ENCODE measurements at regions not wholly inside any gene's neighbourhood (a gene's known extent, or its start where the extent isn't known, plus 50 kb on each side); places are given as distances from the start of the nearest gene placed in this dataset.
"Not testable (repeated sequence)": the region's sequence is repeated elsewhere in the genome, so short reads cannot be mapped to it uniquely, and the experiment has no call there.

- DNase-seq (ENCODE audit: low read depth in 2 of 2): no peak
These were observed 65.3 kb upstream of the PTGDR start for GRCh38 chr14:52202151-52202550.

- no peak for DNase-seq (ENCODE audit: low read depth in 2 of 2)
These were observed 77.1 kb upstream of the PTGDR start for GRCh38 chr14:52190337-52190931.

DNA sequence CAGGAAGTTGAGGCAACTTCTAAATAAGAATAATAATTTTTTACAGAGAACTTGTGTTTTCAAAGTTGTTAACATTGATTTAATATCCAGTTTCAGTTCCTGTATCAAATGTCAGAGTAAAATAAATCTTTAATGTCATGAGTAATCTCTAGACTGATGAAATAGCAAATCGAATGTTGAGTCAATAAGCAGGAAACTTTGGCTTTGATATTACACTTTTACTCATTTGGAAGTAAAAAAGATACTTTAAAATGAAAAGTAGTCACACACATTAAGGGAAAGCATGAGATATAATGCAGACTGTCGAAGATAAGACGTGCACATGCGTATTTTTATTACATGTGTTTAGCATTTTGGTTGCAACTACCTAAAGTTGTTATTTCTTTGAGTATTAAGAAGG, 78.2 kb upstream of the PTGDR start:
- DNase-seq (ENCODE audit: low read depth in 2 of 2): no peak

DNA sequence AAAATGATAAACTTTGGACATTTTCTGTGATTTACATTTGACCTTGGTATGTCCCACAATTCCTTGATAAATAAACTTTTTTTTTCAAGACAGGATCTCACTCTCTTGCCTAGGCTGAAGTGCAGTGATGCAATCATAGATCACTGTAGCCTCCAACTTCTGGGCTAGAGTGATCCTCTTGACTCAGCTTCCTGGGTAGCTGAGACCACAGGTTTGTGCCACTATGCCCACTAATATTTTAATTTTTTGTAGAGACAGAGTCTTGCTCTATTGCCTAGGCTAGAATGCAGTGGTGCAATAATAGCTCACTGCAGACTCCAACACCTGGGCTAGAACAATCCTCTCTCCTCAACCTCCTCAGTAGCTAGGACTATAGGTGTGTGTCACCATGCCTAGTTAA, 79.1 kb upstream of the PTGDR start:
- no peak for DNase-seq (ENCODE audit: low read depth in 2 of 2)

DNA sequence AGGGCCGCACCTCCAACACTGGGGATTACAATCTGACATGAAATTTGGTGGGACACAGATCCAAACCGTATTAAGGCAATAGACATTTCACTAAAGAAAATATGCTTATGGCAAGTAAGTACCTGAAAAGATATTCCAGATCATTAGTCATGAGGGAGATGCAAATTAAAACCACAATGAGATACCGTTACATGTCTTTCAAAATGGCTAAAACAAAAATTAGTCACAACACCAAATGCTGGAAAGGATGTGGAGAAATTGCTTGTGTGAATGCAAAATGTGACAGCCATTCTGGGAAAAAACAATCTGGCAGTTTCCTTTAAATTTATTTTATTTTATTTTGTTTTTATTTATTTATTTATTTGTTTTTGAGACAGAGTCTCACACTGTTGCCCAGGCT, 82.3 kb upstream of the PTGDR start:
- no peak for DNase-seq (ENCODE audit: low read depth in 2 of 2)

GRCh38 chr14:52182853-52183252, 84.6 kb upstream of the PTGDR start:
- DNase-seq (ENCODE audit: low read depth in 2 of 2): no peak

DNA sequence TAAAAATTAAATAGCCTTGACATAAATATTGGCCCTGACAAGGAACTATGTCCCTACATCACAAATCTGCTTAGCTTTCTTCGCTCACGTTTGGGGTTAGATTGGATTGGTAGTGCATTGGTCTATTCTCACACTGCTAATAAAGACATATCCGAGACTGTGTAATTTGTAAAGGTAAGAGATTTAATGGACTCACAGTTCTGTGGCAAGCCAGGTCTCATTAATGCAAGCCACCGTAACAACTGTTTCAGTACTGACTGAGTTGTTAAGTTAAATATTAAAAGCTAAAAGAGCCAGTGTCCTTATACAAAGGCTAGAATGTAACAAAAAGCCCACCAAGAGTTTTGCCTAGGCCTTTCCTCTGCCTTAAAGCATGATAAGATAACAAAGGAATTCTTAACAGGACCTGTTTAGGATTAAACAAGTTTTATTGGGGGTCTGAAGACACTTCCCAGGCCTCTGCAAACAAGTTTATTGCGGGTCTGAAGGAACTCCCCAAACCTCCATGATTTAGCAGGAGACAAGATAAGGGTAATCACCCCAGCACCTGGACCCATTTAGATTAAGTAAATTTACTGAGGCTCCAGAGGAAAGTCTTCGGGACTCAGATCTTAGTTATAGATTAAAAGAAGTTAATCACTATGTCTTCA, 88.2 kb upstream of the PTGDR start:
- no peak for DNase-seq (ENCODE audit: low read depth in 2 of 2)

DNA sequence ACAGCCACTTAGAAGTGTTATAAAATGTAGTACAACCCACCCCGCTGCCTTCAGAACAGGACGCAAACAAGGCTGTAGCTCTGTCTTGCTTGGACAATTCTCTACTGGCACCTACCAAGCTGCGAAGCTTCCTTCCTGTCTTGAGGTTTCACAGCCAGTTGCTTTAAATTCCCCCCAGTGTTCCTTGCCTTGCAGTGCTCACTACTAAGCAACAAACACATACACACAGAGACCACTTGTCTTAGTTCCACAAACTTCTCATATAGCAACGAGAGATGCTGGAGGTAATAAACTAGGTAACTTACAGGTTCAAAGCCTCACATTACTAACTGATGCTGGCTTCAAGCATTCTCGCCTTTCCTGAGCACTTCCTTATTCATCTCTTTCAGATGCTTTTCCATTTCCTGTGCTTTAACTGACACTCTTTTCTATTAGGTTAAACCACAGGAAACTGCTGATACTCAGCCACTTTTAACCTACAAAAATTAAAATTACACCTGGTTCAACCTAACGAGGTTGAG, 91.5 kb upstream of the PTGDR start:
- no peak for DNase-seq (ENCODE audit: low read depth in 2 of 2)

- not testable (repeated sequence) for DNase-seq (ENCODE audit: low read depth in 2 of 2)
These were observed 95.6 kb upstream of the PTGDR start for GRCh38 chr14:52171932-52172331.

GRCh38 chr14:52166822-52167221, 98.0 kb upstream of the NID2 start:
- DNase-seq (ENCODE audit: low read depth in 2 of 2): no peak

DNA sequence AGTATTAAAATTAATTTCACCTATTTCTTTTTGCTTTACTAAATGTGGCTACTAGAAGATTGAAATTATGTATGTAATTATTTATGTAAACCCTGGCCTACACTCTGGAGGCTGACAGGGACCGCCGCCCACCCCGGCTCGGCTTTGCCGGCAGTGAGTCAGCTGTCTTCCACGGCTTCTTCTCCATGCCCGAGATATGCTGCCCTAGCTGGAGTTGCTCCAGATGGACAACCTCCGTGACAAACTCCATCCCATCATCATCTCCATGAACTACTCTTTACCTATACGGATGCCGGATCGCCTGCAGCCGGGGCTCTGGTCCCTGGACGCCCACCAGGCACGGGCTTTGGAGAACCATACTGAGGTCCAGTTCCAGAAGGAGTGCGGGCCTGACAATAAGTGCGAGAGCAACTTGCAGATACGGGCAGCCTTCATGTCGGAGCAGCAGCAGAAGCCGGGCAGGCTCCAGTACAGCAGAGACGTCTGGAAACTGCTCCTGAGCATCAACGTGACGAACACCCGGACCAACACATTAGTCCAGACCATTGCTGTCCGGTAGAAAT, 86.9 kb upstream of the NID2 start:
- DNase-seq (ENCODE audit: low read depth in 2 of 2): no peak

DNA sequence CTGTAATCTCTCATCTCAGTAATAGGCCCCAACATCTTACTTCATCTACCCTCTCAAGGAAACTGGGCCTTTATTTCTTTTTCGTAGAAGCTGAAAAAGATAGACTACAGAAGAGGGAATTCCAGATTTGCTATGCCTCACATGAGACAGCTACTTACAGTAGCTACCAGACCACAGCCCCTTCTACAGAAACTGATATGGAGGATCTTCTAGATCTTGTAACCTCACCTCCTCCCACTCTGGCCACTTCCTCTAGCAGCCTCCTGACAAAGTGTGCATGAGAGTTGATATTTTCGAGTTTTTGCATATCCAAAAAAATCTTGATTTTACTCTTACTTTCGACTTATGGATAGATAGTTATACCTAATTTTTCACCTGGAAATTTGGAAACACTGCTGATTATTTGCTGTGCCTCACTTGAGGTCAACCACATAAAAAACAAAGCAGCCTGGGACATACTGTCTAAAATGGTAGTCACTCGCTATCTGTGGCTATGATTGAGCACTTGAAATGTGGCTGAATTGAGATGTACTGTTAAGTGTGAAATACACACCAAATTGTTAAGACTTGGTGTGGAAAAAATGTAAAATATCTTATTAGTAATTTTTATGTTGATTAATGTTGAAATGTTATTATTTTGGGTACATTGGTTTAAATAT, 86.3 kb upstream of the NID2 start:
- DNase-seq (ENCODE audit: low read depth in 2 of 2): no peak

- DNase-seq (ENCODE audit: low read depth in 2 of 2): no peak
These were observed 85.1 kb upstream of the NID2 start for GRCh38 chr14:52153939-52154338.

DNA sequence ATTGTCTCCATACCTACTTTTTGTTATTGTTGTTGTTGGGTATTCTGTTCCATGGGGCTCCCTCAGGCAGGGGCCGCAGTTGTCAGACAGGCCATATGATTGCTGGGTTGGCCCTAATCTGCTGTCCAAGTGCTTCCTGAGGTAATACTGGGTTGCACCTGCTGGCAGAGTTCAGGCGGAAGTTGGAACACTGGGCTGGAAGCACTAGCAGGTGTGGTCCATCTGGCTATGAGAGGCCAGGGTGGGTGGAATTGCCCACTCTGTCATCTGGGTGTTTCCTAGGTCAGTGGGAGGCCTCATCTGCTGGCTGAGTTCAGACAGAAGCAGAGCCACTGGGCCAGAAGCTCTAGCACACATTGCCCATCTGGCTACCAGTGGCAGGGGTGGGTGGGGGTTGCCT, 81.3 kb upstream of the NID2 start:
- no peak for DNase-seq (ENCODE audit: low read depth in 2 of 2)

GRCh38 chr14:52148371-52148770, 79.5 kb upstream of the NID2 start:
- no peak for DNase-seq (ENCODE audit: low read depth in 2 of 2)

- DNase-seq (ENCODE audit: low read depth in 2 of 2): no peak
These were observed 77.6 kb upstream of the NID2 start for GRCh38 chr14:52146504-52146903.

DNA sequence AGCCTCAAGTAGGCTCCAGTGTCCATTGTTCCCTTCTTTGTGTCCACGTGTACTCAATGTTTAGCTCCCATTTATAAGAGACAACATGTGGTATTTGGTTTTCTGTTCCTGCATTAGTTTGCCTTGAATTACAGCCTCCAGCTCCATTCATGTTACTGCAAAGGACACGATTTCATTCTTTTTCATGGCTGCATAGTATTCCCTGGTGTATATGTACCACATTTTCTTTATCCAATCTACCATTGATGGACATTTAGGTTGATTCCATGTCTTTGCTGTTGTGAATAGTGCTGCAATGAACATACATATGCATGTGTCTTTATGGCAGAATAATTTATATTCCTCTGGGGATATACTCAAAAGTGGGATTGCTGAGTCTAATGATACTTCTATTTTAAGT, 75.2 kb upstream of the NID2 start:
- DNase-seq (ENCODE audit: low read depth in 2 of 2): not testable (repeated sequence)

DNA sequence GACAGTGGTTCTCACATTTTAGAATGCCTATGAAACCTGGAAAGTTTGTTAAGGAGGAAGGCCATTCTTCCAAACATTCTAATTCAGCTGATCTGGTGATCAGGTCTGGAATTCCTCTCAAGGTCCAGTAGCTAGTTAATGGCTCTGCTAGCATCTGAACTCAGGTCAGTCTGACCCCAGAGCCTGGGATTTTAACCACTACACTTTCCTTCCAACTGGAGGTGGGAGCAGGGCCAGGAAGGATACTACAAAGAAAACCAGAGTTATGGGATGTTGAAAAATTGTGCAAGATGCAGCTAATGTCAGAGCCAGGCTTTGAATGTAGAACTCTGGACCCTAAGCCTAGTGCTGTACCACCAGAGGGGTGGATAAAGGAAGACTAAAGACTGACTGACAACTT, 73.6 kb upstream of the NID2 start:
- no peak for DNase-seq (ENCODE audit: low read depth in 2 of 2)

- DNase-seq (ENCODE audit: low read depth in 2 of 2): peak; percentile 93 to 95
These were observed 62.9 kb upstream of the NID2 start for GRCh38 chr14:52131640-52132320.

- no peak for DNase-seq (ENCODE audit: low read depth in 2 of 2)
These were observed 60.9 kb upstream of the NID2 start for GRCh38 chr14:52129721-52130120.

- no peak for DNase-seq (ENCODE audit: low read depth in 2 of 2)
These were observed 57.0 kb upstream of the NID2 start for GRCh38 chr14:52125885-52126284.

All from lung microvascular endothelial cell (primary cell).